ENCODE measurements at regions not wholly inside any gene's neighbourhood (a gene's known extent, or its start where the extent isn't known, plus 50 kb on each side); places are given as distances from the start of the nearest gene placed in this dataset.

DNA sequence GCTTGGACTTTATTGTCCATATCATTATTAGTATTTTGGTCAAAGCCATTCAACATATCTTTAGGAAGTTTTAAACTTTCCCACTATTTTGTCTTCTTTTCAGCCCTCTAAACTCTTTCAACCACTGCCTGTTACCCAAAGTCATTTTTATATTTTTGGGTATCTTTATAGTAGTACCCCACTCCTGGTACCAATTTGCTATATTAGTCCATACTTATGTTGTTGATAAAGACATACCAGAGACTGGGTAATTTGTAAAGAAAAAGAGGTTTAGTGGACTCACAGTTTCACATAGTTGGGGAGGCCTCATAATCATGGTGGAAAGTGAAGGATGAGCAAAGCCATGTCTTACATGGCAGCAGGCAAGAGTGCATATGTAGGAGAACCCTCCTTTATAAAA is 271.4 kb downstream of the KLHL4 start:
- TF ChIP-seq ZNF891 (CRISPR knock-in tag; IDR thresholded peaks at IDR 0.05), result no peak
- no peak for TF ChIP-seq RAD21 (CRISPR knock-in tag; IDR thresholded peaks at IDR 0.05)
- no peak for TF ChIP-seq ZNF777 (CRISPR knock-in tag; IDR thresholded peaks at IDR 0.05)
- no peak for TF ChIP-seq JUNB (CRISPR knock-in tag; IDR thresholded peaks at IDR 0.05; ENCODE audit: borderline replicate concordance)
- TF ChIP-seq, protein P1, sequence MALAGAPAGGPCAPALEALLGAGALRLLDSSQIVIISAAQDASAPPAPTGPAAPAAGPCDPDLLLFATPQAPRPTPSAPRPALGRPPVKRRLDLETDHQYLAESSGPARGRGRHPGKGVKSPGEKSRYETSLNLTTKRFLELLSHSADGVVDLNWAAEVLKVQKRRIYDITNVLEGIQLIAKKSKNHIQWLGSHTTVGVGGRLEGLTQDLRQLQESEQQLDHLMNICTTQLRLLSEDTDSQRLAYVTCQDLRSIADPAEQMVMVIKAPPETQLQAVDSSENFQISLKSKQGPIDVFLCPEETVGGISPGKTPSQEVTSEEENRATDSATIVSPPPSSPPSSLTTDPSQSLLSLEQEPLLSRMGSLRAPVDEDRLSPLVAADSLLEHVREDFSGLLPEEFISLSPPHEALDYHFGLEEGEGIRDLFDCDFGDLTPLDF (CRISPR knock-in tag; IDR thresholded peaks at IDR 0.05), result no peak
- TF ChIP-seq RNF2 (conservative IDR thresholded peaks at IDR 0.05; ENCODE audit: low read depth), result no peak

Data from HepG2 (cell line).